G401 (cell line): ENCODE measurements at regions not wholly inside any gene's neighbourhood (a gene's known extent, or its start where the extent isn't known, plus 50 kb on each side); places are given as distances from the start of the nearest gene placed in this dataset.

Experiments used
- DNase-seq: peaks from one replicate; pipeline ENCODE4 v3.0.0-alpha.2; 2015; ENCODE audit warnings: low spot score
- in situ Hi-C: cut with HindIII; loops from 2 replicates; pipeline ENCODE4 v1.10.0; 2016; ENCODE audit warnings: low sequenced_read_pairs, mixed read lengths

DNA sequence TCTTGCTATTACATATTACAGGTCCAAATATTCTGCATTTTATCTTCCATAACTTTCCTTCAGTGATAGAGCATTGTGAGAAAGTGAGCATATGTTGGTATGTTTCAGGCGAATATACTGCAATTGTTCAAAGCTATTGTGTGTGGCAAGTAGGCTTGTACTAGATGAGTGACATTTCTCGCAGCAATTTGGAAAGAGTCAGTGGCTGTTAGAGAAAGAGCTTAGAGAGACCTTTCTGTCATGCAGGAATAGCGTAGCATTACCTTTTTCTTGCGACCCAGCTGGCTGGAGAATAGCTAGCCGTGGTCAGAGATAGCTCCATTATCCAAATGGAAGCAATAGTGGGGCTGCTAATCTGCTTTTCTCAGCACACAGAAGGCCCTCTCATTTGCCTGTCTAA, 678.5 kb upstream of the FOXG1 start:
- in situ Hi-C loops, result no loop called here
- no peak for DNase-seq

DNA sequence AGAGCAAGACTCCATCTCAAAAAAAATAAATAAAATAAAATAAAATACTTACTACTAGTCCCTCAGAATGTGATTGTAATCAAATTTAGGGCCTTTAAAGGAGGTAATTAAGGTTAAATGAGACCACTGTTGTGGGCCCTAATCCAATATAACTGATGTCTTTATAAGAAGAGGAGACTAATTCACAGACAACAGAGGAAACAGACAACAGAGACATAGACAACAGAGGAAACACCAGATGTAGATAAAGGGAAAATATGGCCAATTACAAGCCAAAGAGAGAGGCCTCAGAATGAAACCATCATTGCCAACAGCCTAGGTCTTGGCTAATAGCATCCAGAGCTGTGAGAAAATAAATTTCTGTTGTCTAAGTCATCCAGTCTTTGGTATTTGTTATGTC, 669.0 kb upstream of the FOXG1 start:
- in situ Hi-C loops, result no loop called here
- no peak for DNase-seq

GRCh38 chr14:28098856-28099255, 667.7 kb upstream of the FOXG1 start:
- no peak for DNase-seq
- in situ Hi-C loops, result no loop called here

DNA sequence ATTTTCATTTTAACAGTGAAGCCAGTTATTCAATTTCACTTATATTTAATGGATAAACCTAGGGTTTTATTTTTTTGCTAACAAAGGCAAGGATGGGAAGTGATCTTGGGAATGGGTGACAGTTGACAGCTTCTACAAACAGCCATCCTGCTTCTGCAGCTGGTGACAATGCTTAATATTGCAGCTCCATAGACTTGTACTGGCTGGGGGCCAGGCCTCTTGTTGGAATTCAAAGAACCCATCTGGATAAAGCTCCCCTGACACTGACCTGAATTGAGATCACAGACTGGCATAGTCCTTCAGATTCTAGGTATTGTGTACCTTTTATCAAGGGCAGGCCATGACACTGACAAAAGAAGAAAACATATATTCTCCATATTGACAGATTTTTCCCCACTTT, 664.6 kb upstream of the FOXG1 start:
- peak; percentile 6 for DNase-seq
- in situ Hi-C loops, result no loop called here

DNA sequence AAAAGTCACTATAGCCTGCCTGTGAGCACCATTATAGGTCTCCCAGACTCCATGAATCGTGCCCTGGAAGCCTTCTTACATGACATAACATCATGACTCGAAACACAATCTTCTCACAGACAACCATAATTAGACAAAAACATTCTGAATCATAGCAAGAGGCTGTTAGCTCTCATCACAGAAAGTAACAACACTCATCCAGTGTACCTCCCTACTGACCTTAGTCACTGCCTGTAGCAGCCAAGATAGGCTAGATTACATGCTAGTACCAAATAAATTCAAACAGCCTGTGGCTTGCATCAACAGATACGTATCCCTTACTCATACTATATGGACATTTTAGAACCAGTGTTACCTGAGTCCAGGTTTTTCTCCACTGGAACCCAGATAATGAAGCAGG, 663.8 kb upstream of the FOXG1 start:
- no peak for DNase-seq

GRCh38 chr14:28113311-28113710, 653.3 kb upstream of the FOXG1 start:
- in situ Hi-C loops, result no loop called here
- no peak for DNase-seq

More for the DNA sequence above, 663.8 kb upstream of the FOXG1 start:
- in situ Hi-C loops, result no loop called here

GRCh38 chr14:28116716-28117115, 649.9 kb upstream of the FOXG1 start:
- DNase-seq, result no peak
- in situ Hi-C loops, result no loop called here

GRCh38 chr14:28119849-28120248, 646.7 kb upstream of the FOXG1 start:
- in situ Hi-C loops, result no loop called here
- DNase-seq, result no peak

DNA sequence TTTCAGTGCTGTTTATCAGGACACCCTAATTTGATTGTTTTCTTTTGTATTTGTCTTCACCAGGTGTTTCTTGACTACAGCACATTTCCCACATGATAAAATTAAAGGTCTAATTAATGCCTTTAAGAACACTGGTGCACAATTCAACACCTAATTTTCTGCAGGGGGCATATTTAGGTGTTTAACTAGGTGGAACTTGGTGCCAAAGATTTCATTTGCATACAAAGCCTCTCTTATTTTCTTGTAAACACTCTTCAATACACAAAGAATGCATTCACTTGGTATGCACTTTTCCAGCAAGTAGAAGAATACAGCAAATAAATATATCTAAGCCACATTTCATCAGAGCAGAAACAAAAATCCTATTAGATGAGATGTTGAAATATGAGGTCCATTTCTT, 646.2 kb upstream of the FOXG1 start:
- in situ Hi-C loops, result no loop called here
- DNase-seq, result no peak

- no peak for DNase-seq
- in situ Hi-C loops, result no loop called here
These were observed 644.9 kb upstream of the FOXG1 start for GRCh38 chr14:28121512-28122297.

DNA sequence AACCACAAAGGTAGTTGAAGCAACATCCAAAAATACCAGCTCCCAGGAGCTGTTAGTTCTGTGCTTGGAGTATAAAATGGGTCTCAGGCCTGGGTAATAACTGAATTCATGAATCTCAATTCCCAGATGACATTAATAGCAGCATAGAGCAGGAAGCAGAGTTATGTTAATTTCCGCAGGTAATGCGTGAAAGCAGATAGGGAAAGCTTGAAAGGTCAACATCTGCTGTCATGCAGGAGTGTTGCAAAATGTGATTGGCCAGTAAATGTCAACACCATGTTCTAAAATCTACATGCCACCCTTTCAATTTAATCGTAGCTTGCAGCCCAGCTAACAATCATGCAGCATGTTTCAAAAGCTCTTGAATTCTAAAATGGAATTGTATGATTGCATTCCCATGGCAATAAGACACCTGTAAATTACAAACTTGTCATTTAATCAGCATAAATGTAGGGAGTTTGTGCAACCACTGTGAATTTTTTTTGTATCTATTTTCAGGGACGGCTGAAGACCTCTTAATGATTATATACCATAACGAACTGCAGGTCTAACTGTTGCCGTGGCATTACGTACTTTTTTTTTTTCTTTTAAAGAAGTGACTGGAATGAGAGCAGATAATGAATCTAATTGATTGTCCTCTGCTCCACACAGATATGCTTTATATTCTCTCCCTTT, 635.8 kb upstream of the FOXG1 start:
- in situ Hi-C loops, result no loop called here
- no peak for DNase-seq

DNA sequence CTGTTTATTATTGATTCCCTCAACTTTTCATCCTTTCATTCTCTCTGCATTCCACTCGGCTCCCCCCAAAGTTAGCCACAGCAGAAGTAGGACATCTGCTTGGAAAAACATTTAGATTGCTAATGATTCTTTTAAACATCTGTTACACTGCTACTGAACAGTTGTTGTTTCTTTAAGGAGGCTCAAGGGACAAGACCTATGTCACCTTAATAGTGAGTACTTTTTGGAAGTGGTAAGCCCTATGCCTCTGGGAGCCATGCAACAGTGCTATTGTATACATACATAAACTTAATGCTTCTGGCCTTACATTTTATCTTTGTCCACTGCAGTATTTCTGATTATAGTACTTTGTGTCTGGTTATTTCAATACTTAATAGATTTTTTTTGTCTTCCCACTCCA, 628.2 kb upstream of the FOXG1 start:
- DNase-seq, result no peak
- in situ Hi-C loops, result no loop called here

GRCh38 chr14:28141662-28142061, 624.9 kb upstream of the FOXG1 start:
- DNase-seq, result no peak
- in situ Hi-C loops, result no loop called here

DNA sequence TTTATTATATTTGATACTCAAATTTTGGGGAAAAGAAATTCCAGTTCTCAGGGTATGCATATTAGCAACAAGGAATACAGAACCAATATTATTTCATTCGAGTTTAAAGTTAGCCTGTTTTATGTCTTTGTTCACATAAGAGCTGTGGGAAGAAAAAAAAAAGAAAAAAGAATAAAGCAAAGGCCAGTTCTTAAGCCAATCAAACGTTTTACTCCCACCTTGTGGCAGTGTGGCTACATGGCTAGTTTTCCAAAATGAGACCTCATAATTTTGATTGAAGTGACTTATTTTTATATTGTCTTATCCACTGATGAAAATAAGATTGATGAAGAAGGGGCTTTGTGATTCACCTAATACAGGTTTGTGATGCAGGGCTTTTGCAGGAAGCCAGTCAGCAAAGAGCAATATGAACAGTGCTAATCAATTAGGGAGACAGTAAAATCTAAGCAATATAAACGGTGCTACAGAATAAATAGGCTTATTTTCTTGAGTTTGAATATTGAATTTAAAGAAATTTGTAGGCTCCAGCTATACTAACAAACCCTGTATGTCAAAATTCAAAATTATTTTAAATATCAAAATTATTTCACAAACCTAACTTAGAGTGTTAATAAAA, 624.1 kb upstream of the FOXG1 start:
- in situ Hi-C loops, result no loop called here
- no peak for DNase-seq

GRCh38 chr14:28143316-28143715, 623.3 kb upstream of the FOXG1 start:
- no peak for DNase-seq
- in situ Hi-C loops, result no loop called here

GRCh38 chr14:28151926-28152325, 614.7 kb upstream of the FOXG1 start:
- no peak for DNase-seq

DNA sequence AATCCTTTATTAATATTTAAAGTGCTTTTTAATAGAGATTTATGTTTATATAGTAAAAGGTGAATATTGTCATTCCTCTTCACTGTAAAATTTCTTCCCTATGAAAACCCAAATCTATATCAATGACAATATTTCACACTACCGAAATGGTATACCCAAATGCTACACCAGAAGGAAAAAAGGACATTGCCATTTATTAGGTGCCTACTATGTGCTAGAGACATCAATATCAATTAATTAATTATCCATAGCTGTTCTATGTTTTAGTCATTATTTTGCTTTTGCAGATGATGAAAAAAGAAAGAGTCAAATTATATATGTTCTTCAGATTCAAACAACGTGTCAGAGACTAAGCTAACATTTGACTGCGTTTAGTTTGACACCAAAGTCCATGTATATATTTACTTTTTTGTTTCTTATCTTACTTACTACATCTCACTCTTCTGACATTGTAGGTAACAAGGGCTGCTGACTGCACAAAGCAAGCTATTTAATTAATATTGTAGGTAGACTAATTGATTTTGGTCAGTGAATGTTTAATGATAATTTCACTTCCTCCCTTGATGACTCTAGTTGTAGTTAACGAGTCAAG, 614.0 kb upstream of the FOXG1 start:
- DNase-seq, result no peak
- in situ Hi-C loops, result no loop called here

More at GRCh38 chr14:28151926-28152325, 614.7 kb upstream of the FOXG1 start:
- in situ Hi-C loops, result no loop called here

GRCh38 chr14:28157289-28157869, 609.2 kb upstream of the FOXG1 start:
- no peak for DNase-seq
- in situ Hi-C loops, result no loop called here

DNA sequence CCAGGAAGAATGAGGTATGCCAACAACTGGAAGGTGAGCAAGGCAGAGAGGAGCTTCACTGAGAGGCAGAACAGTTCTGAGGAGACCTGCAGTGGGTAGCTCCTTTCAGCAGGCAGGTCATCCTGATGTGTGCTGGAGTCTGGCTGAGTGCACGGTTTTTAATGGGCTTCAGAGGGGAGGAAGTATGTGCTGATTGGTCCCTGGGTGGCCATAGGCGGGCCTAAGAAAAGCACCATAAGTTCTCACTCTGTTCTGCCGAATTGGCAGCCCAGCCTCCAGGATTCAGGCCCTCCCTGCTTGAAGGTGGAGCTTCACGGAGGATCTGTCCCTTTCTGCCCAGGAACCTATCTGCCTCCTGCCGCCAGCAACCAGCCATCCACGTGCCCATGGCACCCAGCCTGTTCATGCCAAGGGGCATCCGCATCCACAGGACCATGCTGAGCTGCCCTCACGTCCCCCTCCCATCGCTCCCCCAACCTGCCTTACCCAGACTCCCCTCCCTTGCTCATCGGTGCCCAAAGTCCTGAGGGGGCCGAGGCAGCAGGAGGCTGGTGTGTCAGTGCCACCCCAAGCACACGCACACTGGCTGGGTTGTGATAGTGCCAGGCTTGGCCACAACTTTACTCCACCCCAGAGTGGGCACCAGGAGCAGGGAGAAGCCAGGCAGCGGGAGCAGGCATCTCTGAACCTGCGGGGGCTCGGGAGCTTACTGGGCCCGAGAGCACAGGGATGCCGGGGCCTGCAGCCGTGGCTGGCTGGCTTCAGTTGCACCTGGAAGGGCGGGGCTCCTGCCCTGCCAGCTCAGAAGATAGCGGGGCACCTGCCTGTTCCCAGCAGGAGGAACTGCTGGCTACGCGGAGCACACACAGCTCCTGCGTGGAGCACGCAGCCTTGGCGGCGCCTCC, 608.4 kb upstream of the FOXG1 start:
- in situ Hi-C loops, result no loop called here
- DNase-seq, result no peak
